Erythroblast (primary cell): ENCODE measurements at regions not wholly inside any gene's neighbourhood (a gene's known extent, or its start where the extent isn't known, plus 50 kb on each side); places are given as distances from the start of the nearest gene placed in this dataset.

ENCODE experiments used
- DNase-seq, 2 experiments: peaks; one replicate each; lab custom pipeline; 2025; lab: John Stamatoyannopoulos, UW
- GATA1 ChIP-seq: IDR thresholded peaks from 2 replicates; pipeline ENCODE4 v1.6.1; 2011; ENCODE audit warnings: low read depth, mild to moderate bottlenecking, control low read depth, low read length, moderate library complexity
- POLR2A ChIP-seq: IDR thresholded peaks from 2 replicates; pipeline ENCODE4 v1.6.1; 2011; ENCODE audit warnings: mild to moderate bottlenecking, low read length

DNA sequence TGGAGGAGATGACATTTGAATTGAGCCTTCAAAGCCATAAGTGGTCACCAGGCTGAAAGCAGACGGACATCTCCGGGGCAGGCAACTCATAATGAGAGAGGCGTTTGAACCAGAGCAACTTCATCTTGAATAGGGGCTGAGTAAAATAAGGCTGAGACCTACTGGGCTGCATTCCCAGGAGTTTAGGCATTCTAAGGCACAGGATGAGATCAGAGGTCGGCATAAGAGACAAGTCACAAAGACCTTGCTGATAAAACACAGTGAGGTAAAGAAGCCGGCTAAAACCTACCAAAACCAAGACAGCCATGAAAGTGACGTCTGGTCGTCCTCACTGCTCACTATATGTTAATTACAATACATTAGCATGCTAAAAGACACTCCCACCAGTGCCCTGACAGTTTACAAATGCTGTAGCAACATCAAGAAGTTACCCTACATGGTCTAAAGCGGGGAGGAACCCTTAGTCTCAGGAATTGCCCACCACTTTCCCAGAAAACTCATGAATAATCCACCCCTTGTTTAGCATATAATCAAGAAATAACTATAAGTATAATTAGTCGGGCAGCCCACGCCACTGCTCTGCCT is 194.7 kb upstream of the SOX4 start:
- DNase-seq, result no peak
- no peak for TF ChIP-seq GATA1
- TF ChIP-seq POLR2A, result no peak

DNA sequence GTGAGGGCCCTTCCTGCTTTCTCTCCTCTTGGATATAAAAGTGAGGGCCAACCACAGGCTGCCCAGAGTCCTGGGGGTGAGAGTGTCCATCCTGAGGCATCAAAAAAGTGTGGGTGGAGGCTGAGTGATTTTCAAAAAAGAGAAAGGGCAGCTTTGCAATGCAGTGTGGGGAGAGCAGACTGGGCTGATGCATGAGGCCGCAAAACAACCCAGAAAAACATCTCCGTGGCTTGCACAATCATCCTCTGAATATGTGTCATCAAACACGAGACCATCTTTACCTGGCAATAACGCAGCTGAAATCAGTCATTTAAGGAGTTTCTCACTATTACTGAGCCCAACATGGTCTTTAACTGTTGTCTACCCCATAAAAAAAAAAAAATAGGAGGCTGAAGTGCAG is 191.2 kb upstream of the SOX4 start:
- DNase-seq, result no peak
- TF ChIP-seq POLR2A, result no peak
- TF ChIP-seq GATA1, result no peak

DNA sequence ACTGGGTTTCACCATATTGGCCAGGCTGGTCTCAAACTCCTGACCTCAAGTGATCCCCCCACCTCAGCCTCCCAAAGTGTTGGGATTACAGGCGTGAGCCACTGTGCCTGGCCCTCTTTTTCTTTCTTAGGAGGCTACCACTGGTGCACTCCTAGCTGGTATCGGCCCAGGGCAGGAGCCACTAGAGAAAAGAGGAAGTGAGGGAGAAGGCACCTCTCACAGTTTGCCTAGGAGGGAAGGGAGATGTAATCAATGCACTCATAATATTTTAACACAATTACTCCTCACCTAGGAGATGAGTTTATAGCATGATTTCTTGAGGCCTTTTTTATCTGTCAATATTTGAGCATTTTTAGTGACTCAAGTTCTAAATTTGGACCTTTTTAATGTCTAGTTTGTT is 189.0 kb upstream of the SOX4 start:
- TF ChIP-seq POLR2A, result no peak
- no peak for TF ChIP-seq GATA1
- DNase-seq, result no peak

DNA sequence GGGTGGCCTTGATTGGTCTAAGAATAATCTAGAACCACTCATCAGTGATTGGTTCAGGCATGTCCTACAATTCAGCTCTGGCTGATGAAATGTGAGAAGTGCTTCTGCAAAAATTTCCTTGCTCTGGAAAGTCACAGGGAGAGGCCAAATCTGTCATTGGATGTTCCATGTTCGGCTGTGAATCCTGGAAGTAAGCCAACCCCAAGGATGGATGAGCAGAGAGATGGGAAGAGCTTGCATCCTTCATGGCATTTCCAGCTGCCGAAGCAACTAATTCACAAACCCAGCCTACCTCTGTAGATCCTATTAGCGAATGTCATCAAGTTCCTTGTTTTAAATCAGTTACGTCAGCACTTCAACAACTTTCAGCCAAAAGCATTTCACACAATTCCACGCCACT is 187.2 kb upstream of the SOX4 start:
- TF ChIP-seq POLR2A (no peak), GATA1 (no peak)
- DNase-seq, result no peak

DNA sequence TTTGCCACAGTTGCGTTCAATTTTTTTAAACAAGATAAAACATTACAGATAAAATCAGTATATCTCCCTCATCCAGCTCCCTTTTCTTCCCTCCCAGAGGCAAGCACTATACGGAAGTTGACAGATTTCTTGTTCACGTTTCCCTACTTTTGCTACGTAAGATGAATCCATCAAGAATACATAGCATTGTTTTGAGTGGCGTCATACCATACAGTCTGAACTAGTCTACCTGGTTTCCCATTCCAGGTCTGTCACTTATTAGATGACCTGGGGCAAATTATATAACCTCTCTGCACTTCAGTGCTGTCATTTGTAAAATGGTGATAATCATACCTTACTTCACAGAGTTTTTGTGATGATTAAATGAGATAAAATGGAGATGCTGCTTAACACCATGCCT is 184.3 kb upstream of the SOX4 start:
- no peak for DNase-seq
- TF ChIP-seq GATA1, result no peak
- no peak for TF ChIP-seq POLR2A

DNA sequence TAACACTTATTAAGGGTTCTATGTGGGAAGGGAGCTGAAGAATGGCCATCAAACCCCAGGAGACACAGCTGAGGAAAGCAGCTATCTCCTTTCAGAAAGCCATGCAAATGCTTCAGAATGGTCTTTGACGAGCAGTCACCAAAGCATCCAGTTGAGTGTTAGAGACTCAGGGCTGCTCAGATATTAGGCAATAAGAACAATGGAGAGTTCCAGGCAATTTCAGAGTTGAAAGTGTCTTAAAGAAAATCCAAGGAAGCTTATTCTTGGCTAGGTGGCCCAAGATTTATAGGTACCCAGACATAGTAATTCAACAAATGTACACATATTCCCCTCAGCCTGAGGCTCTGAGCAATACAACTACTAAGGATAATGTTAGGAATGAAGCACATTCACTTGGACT is 180.1 kb upstream of the SOX4 start:
- TF ChIP-seq GATA1 (no peak), POLR2A (no peak)
- DNase-seq, result no peak

DNA sequence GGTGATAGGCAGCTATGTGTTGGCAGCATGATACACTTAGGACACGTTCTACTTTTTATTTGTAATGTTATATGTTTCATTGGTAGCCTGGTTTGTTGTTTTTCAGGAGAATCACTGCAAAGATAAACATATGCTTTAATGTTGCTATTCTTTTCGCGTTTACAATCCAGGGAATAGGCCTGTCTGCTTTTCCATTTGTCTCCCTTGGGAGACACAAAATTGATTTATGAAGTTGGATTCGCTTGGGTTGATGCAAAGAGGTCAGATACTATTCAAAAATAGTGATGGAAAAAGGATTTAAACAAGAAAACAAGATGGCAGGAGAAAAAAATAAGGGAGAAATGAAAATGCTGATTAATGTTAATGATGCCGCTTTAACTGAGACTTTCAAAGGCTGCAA is 179.5 kb upstream of the SOX4 start:
- TF ChIP-seq GATA1, result no peak
- TF ChIP-seq POLR2A, result no peak
- no peak for DNase-seq

DNA sequence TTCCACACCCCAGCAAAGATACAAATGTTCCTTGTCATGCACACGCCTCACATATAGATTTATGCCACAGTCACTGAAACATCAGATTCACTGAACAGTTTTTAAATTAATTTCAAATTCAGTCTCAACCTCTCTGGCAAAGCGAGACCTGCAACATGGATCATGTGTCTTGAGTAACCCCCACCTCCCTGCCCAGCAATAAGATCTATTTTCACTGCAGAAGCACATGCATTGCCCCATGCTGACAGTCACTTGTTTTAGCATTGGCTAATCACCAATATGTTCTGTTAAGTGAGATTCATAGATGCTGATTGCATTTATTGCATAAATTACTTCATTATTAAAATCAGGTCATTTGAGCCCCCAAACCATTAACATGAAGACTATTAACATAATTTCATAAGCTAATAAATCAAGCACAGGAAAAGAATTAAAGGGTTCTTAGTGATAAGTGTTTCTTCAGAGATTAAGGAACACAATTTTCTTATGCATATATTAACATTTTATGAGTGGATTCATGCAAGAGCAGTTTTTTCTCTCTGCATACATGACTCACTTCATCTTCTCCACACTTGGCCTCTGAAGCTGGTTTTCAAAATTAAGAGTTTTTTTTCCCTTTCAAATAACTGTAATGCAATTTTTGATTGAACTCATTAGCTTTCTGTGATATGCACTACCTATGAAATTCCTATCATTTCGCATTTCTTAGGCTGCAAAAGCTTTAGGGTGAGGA is 173.2 kb upstream of the SOX4 start:
- no peak for TF ChIP-seq GATA1
- no peak for TF ChIP-seq POLR2A

DNA sequence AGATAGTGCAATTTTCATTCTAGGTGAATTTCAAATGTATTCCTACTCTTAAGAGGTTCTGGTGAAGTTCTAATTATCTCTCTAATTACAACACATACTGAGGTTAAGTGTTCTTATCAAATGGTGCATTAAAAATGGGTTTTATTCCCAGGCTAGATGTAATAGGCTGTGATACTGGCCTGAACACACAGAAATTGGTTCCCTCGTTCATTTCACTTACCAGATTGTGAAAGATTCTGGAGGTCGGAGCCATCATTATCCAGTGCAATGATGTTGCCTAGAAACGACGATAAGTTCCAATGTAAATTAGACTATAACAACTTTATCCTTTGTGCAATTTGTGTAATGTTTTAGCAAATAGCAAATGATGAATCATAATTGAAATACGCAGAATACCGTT is 172.6 kb upstream of the SOX4 start:
- no peak for TF ChIP-seq GATA1
- DNase-seq, result no peak

More for the DNA sequence above, 173.2 kb upstream of the SOX4 start:
- no peak for DNase-seq

DNA sequence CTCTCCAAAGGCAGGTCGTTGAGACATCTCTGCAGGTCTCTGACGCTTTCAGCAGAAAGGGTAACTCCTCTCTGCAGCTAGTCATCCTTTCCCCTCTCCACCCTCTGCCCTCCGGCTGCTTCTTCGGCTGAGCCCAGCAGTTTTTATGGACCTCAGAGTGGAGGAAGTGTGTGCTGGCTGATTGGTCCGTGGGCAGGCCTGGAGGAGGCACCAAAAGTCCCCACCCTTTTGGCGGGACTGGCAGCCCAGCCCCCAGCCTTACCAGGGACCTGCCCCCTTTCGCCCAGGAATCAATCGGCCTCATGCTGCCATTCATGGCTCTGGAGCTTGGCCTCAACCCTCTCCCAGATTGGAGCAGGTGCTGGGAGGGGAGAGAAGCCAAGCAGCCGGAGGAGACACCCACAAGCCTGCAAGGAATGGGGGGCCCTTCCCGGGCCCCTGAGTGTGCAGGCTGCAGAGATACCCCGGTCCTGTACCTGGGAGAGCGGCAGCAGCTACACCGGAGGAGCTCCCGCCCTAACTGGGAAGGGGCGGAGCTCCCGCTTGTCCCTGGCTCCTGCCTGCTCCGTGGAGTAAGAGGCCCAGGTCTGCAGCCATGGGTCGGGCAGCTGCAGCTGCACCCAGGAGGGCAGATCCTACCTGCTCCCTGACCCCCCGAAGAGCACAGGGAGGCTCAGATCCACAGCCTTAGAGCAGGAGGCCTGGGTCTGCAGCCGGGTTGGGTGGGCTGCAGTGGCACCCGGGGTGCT is 170.3 kb upstream of the SOX4 start:
- DNase-seq, result no peak
- no peak for TF ChIP-seq GATA1
- TF ChIP-seq POLR2A, result no peak

DNA sequence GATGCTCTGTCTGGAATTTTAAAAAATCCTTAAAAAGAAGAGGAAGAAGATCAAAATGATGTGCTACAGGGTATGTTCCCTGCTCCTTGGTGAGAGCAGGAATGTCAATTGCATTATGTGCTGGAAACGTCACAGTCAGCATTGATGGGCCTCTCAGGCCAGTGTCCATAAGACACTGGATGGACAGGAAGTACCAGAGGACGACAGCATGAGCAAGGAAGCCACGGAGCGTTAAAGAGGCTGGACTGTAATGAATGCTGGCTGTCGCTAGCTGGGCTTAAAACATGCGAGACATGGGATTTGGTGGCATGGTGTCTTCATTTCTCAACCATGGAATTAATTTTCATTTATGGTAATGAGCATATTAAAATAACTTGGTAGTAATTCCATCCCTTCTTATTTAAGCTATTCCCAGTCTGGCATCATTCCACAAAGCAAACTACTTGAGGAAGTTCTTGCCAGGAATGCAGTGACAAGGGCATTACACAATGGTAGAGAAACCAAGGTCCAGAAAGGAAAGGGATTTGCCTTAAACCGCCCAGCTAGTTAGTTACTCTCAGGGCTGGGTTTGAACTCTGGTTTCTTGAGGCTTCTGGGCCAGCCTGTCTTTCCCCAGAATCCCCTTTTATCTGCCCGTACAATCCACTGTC is 166.6 kb upstream of the SOX4 start:
- no peak for DNase-seq
- no peak for TF ChIP-seq POLR2A
- no peak for TF ChIP-seq GATA1

DNA sequence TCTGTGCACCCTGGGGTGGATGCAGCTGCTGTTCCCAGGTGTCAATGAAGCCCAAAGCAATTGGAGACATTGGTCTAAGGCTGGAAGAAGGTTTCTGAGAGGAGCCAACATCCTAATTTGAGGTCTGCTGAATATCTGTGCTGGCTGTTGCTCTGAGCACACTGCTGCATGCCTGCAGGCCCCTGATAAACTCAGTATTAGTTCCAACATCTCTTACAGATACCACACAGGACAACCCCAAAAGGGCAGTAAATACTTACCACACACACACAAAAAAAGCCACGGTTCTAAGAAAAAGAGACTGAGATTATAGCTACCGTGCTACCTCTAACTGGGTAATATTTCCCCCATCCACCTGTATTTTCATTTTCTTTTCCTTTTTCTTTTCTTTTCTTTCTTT is 164.3 kb upstream of the SOX4 start:
- TF ChIP-seq POLR2A (no peak), GATA1 (no peak)
- DNase-seq, result peak in 1 of 2 experiments; percentile 2

DNA sequence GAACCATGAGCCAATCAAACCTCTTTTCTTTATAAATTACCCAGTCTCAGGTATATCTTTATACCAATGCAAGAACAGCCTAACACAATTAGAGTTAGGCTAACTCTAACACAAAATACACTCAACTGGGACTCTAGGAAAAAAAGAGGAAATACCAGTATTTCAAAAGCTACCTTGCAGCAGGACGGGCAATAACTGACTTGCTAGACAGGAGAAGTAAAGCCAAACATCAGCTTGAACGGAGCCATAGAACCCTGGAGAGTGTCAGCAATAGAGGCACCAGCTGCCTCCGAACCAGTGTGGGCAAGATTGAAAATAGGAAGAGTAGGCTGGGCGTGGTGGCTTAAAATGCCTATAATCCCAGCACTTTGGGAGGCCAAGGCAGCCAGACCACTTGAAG is 162.0 kb upstream of the SOX4 start:
- DNase-seq, result no peak
- TF ChIP-seq POLR2A, result no peak
- no peak for TF ChIP-seq GATA1

DNA sequence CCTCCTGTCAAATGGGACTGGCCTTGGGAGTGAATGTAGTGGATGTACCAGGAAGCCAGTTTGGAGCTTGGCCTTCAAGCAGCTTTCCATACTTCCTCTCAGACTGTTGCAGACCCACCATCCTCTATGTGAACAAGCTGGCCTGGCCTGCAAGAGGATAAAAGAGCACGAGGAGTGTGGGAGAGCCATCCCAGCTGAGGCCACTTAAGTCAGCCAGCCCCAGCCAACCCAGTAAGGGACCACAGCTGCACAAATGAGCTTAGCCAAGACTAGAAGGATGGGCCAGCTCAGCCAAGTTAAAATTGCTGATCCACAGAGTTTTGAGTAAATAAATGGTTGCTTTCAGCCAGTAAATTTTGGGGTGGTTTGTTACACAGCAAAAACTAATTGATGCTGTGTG is 156.9 kb upstream of the SOX4 start:
- no peak for DNase-seq
- TF ChIP-seq GATA1 (no peak), POLR2A (no peak)

DNA sequence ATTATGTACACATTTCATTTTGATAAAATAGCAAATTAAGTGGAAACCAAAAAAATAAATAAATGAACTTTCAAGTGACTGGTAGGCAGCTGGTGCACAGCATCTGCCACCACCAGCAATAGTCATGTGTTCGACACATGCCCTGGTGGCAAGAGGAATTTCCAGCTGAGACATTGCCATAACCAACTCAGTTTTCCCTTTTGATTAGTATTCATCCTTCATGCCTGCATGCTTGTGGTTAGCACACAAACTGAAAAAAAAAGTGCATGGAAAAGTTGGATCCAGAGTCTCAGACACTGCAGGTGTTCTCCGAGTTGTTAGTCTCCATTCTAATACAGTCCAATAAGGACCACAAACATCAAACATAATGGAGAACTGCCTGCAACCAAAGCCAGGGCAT is 156.0 kb upstream of the SOX4 start:
- no peak for DNase-seq
- TF ChIP-seq GATA1 (no peak), POLR2A (no peak)
